ENCODE measurements at regions not wholly inside any gene's neighbourhood (a gene's known extent, or its start where the extent isn't known, plus 50 kb on each side); places are given as distances from the start of the nearest gene placed in this dataset.
A peak's percentile ranks its signal among the peaks of the same experiment; 100 is the strongest.

- Histone ChIP-seq H3K9me3 (ENCODE audit: control insufficient read depth in 2 of 2, low read length in 2 of 2) (no peaks in the 10 kb centered on the region), H3K36me3 (ENCODE audit: control insufficient read depth in 2 of 2, insufficient read depth in 2 of 2, low read length in 2 of 2) (no peaks in the 10 kb centered on the region), H3K9ac (ENCODE audit: low read length in 2 of 2) (no peak overlapping the region), H3K27me3 (ENCODE audit: control insufficient read depth in 1 of 2, insufficient read depth in 2 of 2, low read length in 2 of 2) (no peaks in the 10 kb centered on the region), H3K4me1 (ENCODE audit: control insufficient read depth, insufficient read depth, low read length) (peaks cover 21% of the 10 kb centered on the region), H3K4me3 (ENCODE audit: low read length in 2 of 2) (peak overlapping the region; percentile 0 to 3), H3K27ac (ENCODE audit: low read length) (peak overlapping the region; percentile 69)
Observed at GRCh38 chr2:37506407-37507050, 162.1 kb downstream of the QPCT start.

- H3K36me3 ChIP-seq (ENCODE audit: control insufficient read depth in 2 of 2, insufficient read depth in 2 of 2, low read length in 2 of 2) = no peaks in the 10 kb centered on the region
- H3K4me3 ChIP-seq (ENCODE audit: low read length in 2 of 2) = peak overlapping the region in 1 of 2 donors; percentile 0
- H3K9ac ChIP-seq (ENCODE audit: low read length in 2 of 2) = no peak overlapping the region
- peak overlapping the region; percentile 69 for H3K27ac ChIP-seq (ENCODE audit: low read length)
- no peaks in the 10 kb centered on the region for H3K9me3 ChIP-seq (ENCODE audit: control insufficient read depth in 2 of 2, low read length in 2 of 2)
- peaks cover 21% of the 10 kb centered on the region for H3K4me1 ChIP-seq (ENCODE audit: control insufficient read depth, insufficient read depth, low read length)
- H3K27me3 ChIP-seq (ENCODE audit: control insufficient read depth in 1 of 2, insufficient read depth in 2 of 2, low read length in 2 of 2) = no peaks in the 10 kb centered on the region
Observed at GRCh38 chr2:37507051-37507410, 162.6 kb downstream of the QPCT start.

GRCh38 chr2:37507703-37508102 lies 163.3 kb downstream of the QPCT start:
- no peaks in the 10 kb centered on the region for H3K27me3 ChIP-seq (ENCODE audit: control insufficient read depth in 1 of 2, insufficient read depth in 2 of 2, low read length in 2 of 2)
- no peaks in the 10 kb centered on the region for H3K9me3 ChIP-seq (ENCODE audit: control insufficient read depth in 2 of 2, low read length in 2 of 2)
- no peaks in the 10 kb centered on the region for H3K36me3 ChIP-seq (ENCODE audit: control insufficient read depth in 2 of 2, insufficient read depth in 2 of 2, low read length in 2 of 2)
- H3K4me3 ChIP-seq (ENCODE audit: low read length in 2 of 2) = no peak overlapping the region
- no peak overlapping the region for H3K9ac ChIP-seq (ENCODE audit: low read length in 2 of 2)
- H3K4me1 ChIP-seq (ENCODE audit: control insufficient read depth, insufficient read depth, low read length) = peaks cover 21% of the 10 kb centered on the region
- peak overlapping the region; percentile 32 for H3K27ac ChIP-seq (ENCODE audit: low read length)

GRCh38 chr2:37512971-37513370 lies 158.5 kb downstream of the CDC42EP3 start:
- H3K9ac ChIP-seq (ENCODE audit: low read length in 2 of 2) = no peak overlapping the region
- H3K27ac ChIP-seq (ENCODE audit: low read length) = no peak overlapping the region
- peaks cover 6% of the 10 kb centered on the region for H3K4me1 ChIP-seq (ENCODE audit: control insufficient read depth, insufficient read depth, low read length)
- H3K9me3 ChIP-seq (ENCODE audit: control insufficient read depth in 2 of 2, low read length in 2 of 2) = no peaks in the 10 kb centered on the region
- no peaks in the 10 kb centered on the region for H3K36me3 ChIP-seq (ENCODE audit: control insufficient read depth in 2 of 2, insufficient read depth in 2 of 2, low read length in 2 of 2)
- H3K27me3 ChIP-seq (ENCODE audit: control insufficient read depth in 1 of 2, insufficient read depth in 2 of 2, low read length in 2 of 2) = no peaks in the 10 kb centered on the region
- H3K4me3 ChIP-seq (ENCODE audit: low read length in 2 of 2) = no peak overlapping the region

- peak overlapping the region; percentile 81 for H3K27ac ChIP-seq (ENCODE audit: low read length)
- H3K36me3 ChIP-seq (ENCODE audit: control insufficient read depth in 2 of 2, insufficient read depth in 2 of 2, low read length in 2 of 2) = no peaks in the 10 kb centered on the region
- peaks cover 22% of the 10 kb centered on the region for H3K4me1 ChIP-seq (ENCODE audit: control insufficient read depth, insufficient read depth, low read length)
- no peaks in the 10 kb centered on the region for H3K27me3 ChIP-seq (ENCODE audit: control insufficient read depth in 1 of 2, insufficient read depth in 2 of 2, low read length in 2 of 2)
- no peaks in the 10 kb centered on the region for H3K9me3 ChIP-seq (ENCODE audit: control insufficient read depth in 2 of 2, low read length in 2 of 2)
- H3K9ac ChIP-seq (ENCODE audit: low read length in 2 of 2) = peak overlapping the region in 1 of 2 donors; percentile 3
- peak overlapping the region; percentile 3 to 47 for H3K4me3 ChIP-seq (ENCODE audit: low read length in 2 of 2)
Observed at GRCh38 chr2:37523814-37524362, 147.6 kb downstream of the CDC42EP3 start.

- Histone ChIP-seq H3K4me3 (ENCODE audit: low read length in 2 of 2) (no peak overlapping the region), H3K9ac (ENCODE audit: low read length in 2 of 2) (no peak overlapping the region), H3K4me1 (ENCODE audit: control insufficient read depth, insufficient read depth, low read length) (peaks cover 28% of the 10 kb centered on the region)
Observed at GRCh38 chr2:37526323-37526722, 145.1 kb downstream of the CDC42EP3 start.

GRCh38 chr2:37526856-37527255 lies 144.6 kb downstream of the CDC42EP3 start:
- Histone ChIP-seq H3K9ac (ENCODE audit: low read length in 2 of 2) (no peak overlapping the region), H3K27ac (ENCODE audit: low read length) (peak overlapping the region; percentile 0), H3K4me1 (ENCODE audit: control insufficient read depth, insufficient read depth, low read length) (peaks cover 28% of the 10 kb centered on the region), H3K36me3 (ENCODE audit: control insufficient read depth in 2 of 2, insufficient read depth in 2 of 2, low read length in 2 of 2) (no peaks in the 10 kb centered on the region), H3K4me3 (ENCODE audit: low read length in 2 of 2) (no peak overlapping the region), H3K9me3 (ENCODE audit: control insufficient read depth in 2 of 2, low read length in 2 of 2) (no peaks in the 10 kb centered on the region), H3K27me3 (ENCODE audit: control insufficient read depth in 1 of 2, insufficient read depth in 2 of 2, low read length in 2 of 2) (no peaks in the 10 kb centered on the region)

More at GRCh38 chr2:37526323-37526722, 145.1 kb downstream of the CDC42EP3 start:
- Histone ChIP-seq H3K36me3 (ENCODE audit: control insufficient read depth in 2 of 2, insufficient read depth in 2 of 2, low read length in 2 of 2) (no peaks in the 10 kb centered on the region), H3K27me3 (ENCODE audit: control insufficient read depth in 1 of 2, insufficient read depth in 2 of 2, low read length in 2 of 2) (no peaks in the 10 kb centered on the region), H3K9me3 (ENCODE audit: control insufficient read depth in 2 of 2, low read length in 2 of 2) (no peaks in the 10 kb centered on the region), H3K27ac (ENCODE audit: low read length) (no peak overlapping the region)

- Histone ChIP-seq H3K27ac (ENCODE audit: low read length) (peak overlapping the region; percentile 0), H3K36me3 (ENCODE audit: control insufficient read depth in 2 of 2, insufficient read depth in 2 of 2, low read length in 2 of 2) (no peaks in the 10 kb centered on the region), H3K9ac (ENCODE audit: low read length in 2 of 2) (no peak overlapping the region), H3K4me3 (ENCODE audit: low read length in 2 of 2) (no peak overlapping the region), H3K4me1 (ENCODE audit: control insufficient read depth, insufficient read depth, low read length) (peaks cover 28% of the 10 kb centered on the region), H3K9me3 (ENCODE audit: control insufficient read depth in 2 of 2, low read length in 2 of 2) (no peaks in the 10 kb centered on the region), H3K27me3 (ENCODE audit: control insufficient read depth in 1 of 2, insufficient read depth in 2 of 2, low read length in 2 of 2) (no peaks in the 10 kb centered on the region)
Observed at GRCh38 chr2:37527361-37527760, 144.1 kb downstream of the CDC42EP3 start.

GRCh38 chr2:37529830-37530415 lies 141.5 kb downstream of the CDC42EP3 start:
- H3K36me3 ChIP-seq (ENCODE audit: control insufficient read depth in 2 of 2, insufficient read depth in 2 of 2, low read length in 2 of 2) = no peaks in the 10 kb centered on the region
- no peak overlapping the region for H3K4me3 ChIP-seq (ENCODE audit: low read length in 2 of 2)
- H3K9me3 ChIP-seq (ENCODE audit: control insufficient read depth in 2 of 2, low read length in 2 of 2) = no peaks in the 10 kb centered on the region
- H3K27me3 ChIP-seq (ENCODE audit: control insufficient read depth in 1 of 2, insufficient read depth in 2 of 2, low read length in 2 of 2) = no peaks in the 10 kb centered on the region
- peaks cover 16% of the 10 kb centered on the region for H3K4me1 ChIP-seq (ENCODE audit: control insufficient read depth, insufficient read depth, low read length)
- peak overlapping the region in 1 of 2 donors; percentile 2 for H3K9ac ChIP-seq (ENCODE audit: low read length in 2 of 2)
- H3K27ac ChIP-seq (ENCODE audit: low read length) = no peak overlapping the region

GRCh38 chr2:37532503-37532902 lies 138.9 kb downstream of the CDC42EP3 start:
- H3K36me3 ChIP-seq (ENCODE audit: control insufficient read depth in 2 of 2, insufficient read depth in 2 of 2, low read length in 2 of 2) = no peaks in the 10 kb centered on the region
- no peaks in the 10 kb centered on the region for H3K9me3 ChIP-seq (ENCODE audit: control insufficient read depth in 2 of 2, low read length in 2 of 2)

GRCh38 chr2:37537316-37537715 lies 134.1 kb downstream of the CDC42EP3 start:
- no peaks in the 10 kb centered on the region for H3K36me3 ChIP-seq (ENCODE audit: control insufficient read depth in 2 of 2, insufficient read depth in 2 of 2, low read length in 2 of 2)
- H3K9ac ChIP-seq (ENCODE audit: low read length in 2 of 2) = no peak overlapping the region
- no peak overlapping the region for H3K27ac ChIP-seq (ENCODE audit: low read length)
- no peaks in the 10 kb centered on the region for H3K27me3 ChIP-seq (ENCODE audit: control insufficient read depth in 1 of 2, insufficient read depth in 2 of 2, low read length in 2 of 2)
- no peak overlapping the region for H3K4me3 ChIP-seq (ENCODE audit: low read length in 2 of 2)
- no peaks in the 10 kb centered on the region for H3K9me3 ChIP-seq (ENCODE audit: control insufficient read depth in 2 of 2, low read length in 2 of 2)
- H3K4me1 ChIP-seq (ENCODE audit: control insufficient read depth, insufficient read depth, low read length) = no peaks in the 10 kb centered on the region

More at GRCh38 chr2:37532503-37532902, 138.9 kb downstream of the CDC42EP3 start:
- no peak overlapping the region for H3K27ac ChIP-seq (ENCODE audit: low read length)
- H3K27me3 ChIP-seq (ENCODE audit: control insufficient read depth in 1 of 2, insufficient read depth in 2 of 2, low read length in 2 of 2) = no peaks in the 10 kb centered on the region
- peaks cover 11% of the 10 kb centered on the region for H3K4me1 ChIP-seq (ENCODE audit: control insufficient read depth, insufficient read depth, low read length)
- H3K9ac ChIP-seq (ENCODE audit: low read length in 2 of 2) = no peak overlapping the region
- no peak overlapping the region for H3K4me3 ChIP-seq (ENCODE audit: low read length in 2 of 2)
